ENCODE measurements at regions not wholly inside any gene's neighbourhood (a gene's known extent, or its start where the extent isn't known, plus 50 kb on each side); places are given as distances from the start of the nearest gene placed in this dataset.

- no peak overlapping the region for H3K4me3 ChIP-seq
- no peaks in the 10 kb centered on the region for H3K36me3 ChIP-seq
- no peaks in the 10 kb centered on the region for H3K27me3 ChIP-seq
- H3K27ac ChIP-seq, result no peak overlapping the region
- no peaks in the 10 kb centered on the region for H3K9me3 ChIP-seq
- TF ChIP-seq POLR2A (IDR thresholded peaks at IDR 0.05) (no peak), POLR2AphosphoS5 (IDR thresholded peaks at IDR 0.05; ENCODE audit: insufficient read depth in 1 of 2, low read depth in 1 of 2) (no peak), CTCF (IDR thresholded peaks at IDR 0.05) (no peak)
- intact Hi-C loops (cut with DNase I), result loop anchor here (5.0 kb wide), 1 partner anchor 942 kb away; no protein-coding TSS in a partner anchor
- DNase-seq (ENCODE audit: extremely low spot score in 2 of 2), result no peak
- no peaks in the 10 kb centered on the region for H3K4me1 ChIP-seq
Measured at GRCh38 chr17:34874478-34874877, 86.8 kb downstream of the CCT6B start.

GRCh38 chr17:34872640-34873039 lies 88.6 kb downstream of the CCT6B start:
- Histone ChIP-seq H3K36me3 (no peaks in the 10 kb centered on the region), H3K27me3 (no peaks in the 10 kb centered on the region), H3K9me3 (no peaks in the 10 kb centered on the region), H3K27ac (no peak overlapping the region), H3K4me3 (no peak overlapping the region), H3K4me1 (no peaks in the 10 kb centered on the region)
- no peak for DNase-seq (ENCODE audit: extremely low spot score in 2 of 2)
- no peak for TF ChIP-seq CTCF (IDR thresholded peaks at IDR 0.05)
- intact Hi-C loops (cut with DNase I), result loop anchor here (5.0 kb wide), 1 partner anchor 940 kb away; no protein-coding TSS in a partner anchor

GRCh38 chr17:34869641-34870040 lies 91.6 kb downstream of the CCT6B start:
- H3K27ac ChIP-seq, result no peak overlapping the region
- no peaks in the 10 kb centered on the region for H3K27me3 ChIP-seq
- no peak for DNase-seq (ENCODE audit: extremely low spot score in 2 of 2)
- no peaks in the 10 kb centered on the region for H3K36me3 ChIP-seq
- H3K4me1 ChIP-seq, result no peaks in the 10 kb centered on the region
- no peak overlapping the region for H3K4me3 ChIP-seq
- no peak for TF ChIP-seq POLR2A (IDR thresholded peaks at IDR 0.05)
- TF ChIP-seq CTCF (IDR thresholded peaks at IDR 0.05), result no peak
- no peak for TF ChIP-seq POLR2AphosphoS5 (IDR thresholded peaks at IDR 0.05; ENCODE audit: insufficient read depth in 1 of 2, low read depth in 1 of 2)
- no peaks in the 10 kb centered on the region for H3K9me3 ChIP-seq
- intact Hi-C loops (cut with DNase I), result loop anchor here (5.0 kb wide), 1 partner anchor 937 kb away; no protein-coding TSS in a partner anchor

GRCh38 chr17:34865716-34866115 lies 95.5 kb downstream of the CCT6B start:
- TF ChIP-seq POLR2A (IDR thresholded peaks at IDR 0.05) (no peak), CTCF (IDR thresholded peaks at IDR 0.05) (no peak), POLR2AphosphoS5 (IDR thresholded peaks at IDR 0.05; ENCODE audit: insufficient read depth in 1 of 2, low read depth in 1 of 2) (no peak)
- Histone ChIP-seq H3K36me3 (no peaks in the 10 kb centered on the region), H3K27ac (no peak overlapping the region), H3K9me3 (no peaks in the 10 kb centered on the region), H3K4me3 (no peak overlapping the region), H3K27me3 (no peaks in the 10 kb centered on the region), H3K4me1 (no peaks in the 10 kb centered on the region)
- intact Hi-C loops (cut with DNase I), result no loop called here
- no peak for DNase-seq (ENCODE audit: extremely low spot score in 2 of 2)

- Histone ChIP-seq H3K36me3 (no peaks in the 10 kb centered on the region), H3K27me3 (no peaks in the 10 kb centered on the region), H3K4me3 (no peak overlapping the region), H3K27ac (no peak overlapping the region), H3K9me3 (no peaks in the 10 kb centered on the region), H3K4me1 (no peaks in the 10 kb centered on the region)
- DNase-seq (ENCODE audit: extremely low spot score in 2 of 2), result no peak
- TF ChIP-seq CTCF (IDR thresholded peaks at IDR 0.05) (no peak), POLR2AphosphoS5 (IDR thresholded peaks at IDR 0.05; ENCODE audit: insufficient read depth in 1 of 2, low read depth in 1 of 2) (no peak), POLR2A (IDR thresholded peaks at IDR 0.05) (no peak)
- intact Hi-C loops (cut with DNase I), result loop anchor here (5.0 kb wide), 1 partner anchor 740 kb away; no protein-coding TSS in a partner anchor
Measured at GRCh38 chr17:34862384-34862783, 98.9 kb downstream of the CCT6B start.

Measured in vagina (tissue), 2 donors.